ENCODE measurements at regions not wholly inside any gene's neighbourhood (a gene's known extent, or its start where the extent isn't known, plus 50 kb on each side); places are given as distances from the start of the nearest gene placed in this dataset.
"Not testable (repeated sequence)": the region's sequence is repeated elsewhere in the genome, so short reads cannot be mapped to it uniquely, and the experiment has no call there.

GRCh38 chr10:64855941-64856340 lies 1334.7 kb downstream of the REEP3 start:
- no peak for DNase-seq (ENCODE audit: low read depth)

GRCh38 chr10:64859911-64860310 lies 1338.7 kb downstream of the REEP3 start:
- no peak for DNase-seq (ENCODE audit: low read depth)

- DNase-seq (ENCODE audit: low read depth): no peak
Measured at GRCh38 chr10:64863836-64864235, 1342.6 kb downstream of the REEP3 start.

- no peak for DNase-seq (ENCODE audit: low read depth)
Measured at GRCh38 chr10:64867501-64867962, 1346.3 kb downstream of the REEP3 start.

- DNase-seq (ENCODE audit: low read depth): no peak
Measured at GRCh38 chr10:64873088-64873487, 1351.9 kb downstream of the REEP3 start.

GRCh38 chr10:64873959-64874358 lies 1352.8 kb downstream of the REEP3 start:
- no peak for DNase-seq (ENCODE audit: low read depth)

- no peak for DNase-seq (ENCODE audit: low read depth)
Measured at GRCh38 chr10:64880546-64880945, 1359.3 kb downstream of the REEP3 start.

- DNase-seq (ENCODE audit: low read depth): no peak
Measured at GRCh38 chr10:64881257-64881656, 1360.1 kb downstream of the REEP3 start.

- DNase-seq (ENCODE audit: low read depth): no peak
Measured at GRCh38 chr10:64896582-64896981, 1375.4 kb downstream of the REEP3 start.

GRCh38 chr10:64906311-64906710 lies 1385.1 kb downstream of the REEP3 start:
- not testable (repeated sequence) for DNase-seq (ENCODE audit: low read depth)

GRCh38 chr10:64924306-64924705 lies 1403.1 kb downstream of the REEP3 start:
- DNase-seq (ENCODE audit: low read depth): not testable (repeated sequence)

- DNase-seq (ENCODE audit: low read depth): no peak
Measured at GRCh38 chr10:64952042-64952441, 1430.8 kb downstream of the REEP3 start.

GRCh38 chr10:64956441-64956840 lies 1435.2 kb downstream of the REEP3 start:
- no peak for DNase-seq (ENCODE audit: low read depth)

- no peak for DNase-seq (ENCODE audit: low read depth)
Measured at GRCh38 chr10:64959116-64959515, 1437.9 kb downstream of the REEP3 start.

GRCh38 chr10:64959883-64960282 lies 1438.7 kb downstream of the REEP3 start:
- DNase-seq (ENCODE audit: low read depth): no peak

- no peak for DNase-seq (ENCODE audit: low read depth)
Measured at GRCh38 chr10:64973391-64973790, 1452.2 kb downstream of the REEP3 start.

GRCh38 chr10:64976150-64976549 lies 1454.9 kb downstream of the REEP3 start:
- no peak for DNase-seq (ENCODE audit: low read depth)

- DNase-seq (ENCODE audit: low read depth): no peak
Measured at GRCh38 chr10:64977915-64978314, 1456.7 kb downstream of the REEP3 start.

- DNase-seq (ENCODE audit: low read depth): no peak
Measured at GRCh38 chr10:64996886-64997285, 1475.7 kb downstream of the REEP3 start.

- DNase-seq (ENCODE audit: low read depth): no peak
Measured at GRCh38 chr10:65010845-65011244, 1489.6 kb downstream of the REEP3 start.

- no peak for DNase-seq (ENCODE audit: low read depth)
Measured at GRCh38 chr10:65017523-65017922, 1496.3 kb downstream of the REEP3 start.

- DNase-seq (ENCODE audit: low read depth): no peak
Measured at GRCh38 chr10:65024886-65025285, 1503.7 kb downstream of the REEP3 start.

- DNase-seq (ENCODE audit: low read depth): no peak
Measured at GRCh38 chr10:65030263-65030662, 1509.1 kb downstream of the REEP3 start.

GRCh38 chr10:65032867-65033769 lies 1511.9 kb downstream of the REEP3 start:
- DNase-seq (ENCODE audit: low read depth): no peak

Measured in fibroblast of gingiva (primary cell).